Suprapubic skin (tissue), 4 donors: ENCODE measurements at regions not wholly inside any gene's neighbourhood (a gene's known extent, or its start where the extent isn't known, plus 50 kb on each side); places are given as distances from the start of the nearest gene placed in this dataset.

ENCODE experiments used
- DNase-seq, 2 donors: peaks; one replicate each; pipeline ENCODE4 v3.0.0-alpha.2; 2019; ENCODE audit warnings: low spot score in 2 of 2
- H3K27ac ChIP-seq: fragments of 200-600 bp; sonication (generic); one replicate; pipeline ENCODE4 v1.5.1; 2019
- H3K27me3 ChIP-seq: fragments of 200-600 bp; sonication (generic); one replicate; pipeline ENCODE4 v1.5.1; 2019
- H3K36me3 ChIP-seq: fragments of 200-600 bp; sonication (generic); one replicate; pipeline ENCODE4 v1.5.1; 2019
- H3K4me1 ChIP-seq: fragments of 200-600 bp; sonication (generic); one replicate; pipeline ENCODE4 v1.5.1; 2019
- H3K4me3 ChIP-seq: fragments of 200-600 bp; sonication (generic); one replicate; pipeline ENCODE4 v1.5.1; 2019; ENCODE audit warnings: mild to moderate bottlenecking
- H3K9me3 ChIP-seq: fragments of 200-600 bp; sonication (generic); one replicate; pipeline ENCODE4 v1.5.1; 2019
- EP300 ChIP-seq: sonication (generic); formaldehyde crosslinking; IDR thresholded peaks from one replicate; pipeline ENCODE4 v1.6.1; 2017; ENCODE audit warnings: antibody characterized with exemption
- POLR2A ChIP-seq, 2 donors: fragments of 450-650 bp; IDR thresholded peaks; one replicate each; pipeline ENCODE4 v1.6.1; 2017; ENCODE audit warnings: antibody characterized with exemption in 2 of 2, mild to moderate bottlenecking in 2 of 2, moderate library complexity in 2 of 2
- POLR2AphosphoS5 ChIP-seq, 3 donors: sonication (generic); formaldehyde crosslinking; IDR thresholded peaks; one replicate each; pipeline ENCODE4 v1.6.1; 2017; ENCODE audit warnings: antibody characterized with exemption in 3 of 3
- WGBS: methylation state at CpG from one replicate; pipeline ENCODE4 v1.1.5; 2018; 5-methylcytosine and 5-hydroxymethylcytosine counted together
- TF ChIP-seq, protein P1 (sequence below), 2 donors: fragments of 200-600 bp in 1 of 2; fragments of 450-650 bp in 1 of 2; sonication (generic) in 1 of 2; IDR thresholded peaks; one replicate each; pipeline ENCODE4 v1.5.1; 2016 to 2019; ENCODE audit warnings: antibody characterized with exemption in 2 of 2, mild to moderate bottlenecking in 1 of 2, moderate library complexity in 1 of 2

GRCh38 chr2:8224347-8225190 lies 457.3 kb upstream of the ID2 start:
- 84% methylated on average over 16 of the region's 16 CpGs for WGBS
- Histone ChIP-seq H3K4me1 (peaks cover 6% of the 10 kb centered on the region), H3K36me3 (no peaks in the 10 kb centered on the region), H3K27ac (no peak overlapping the region), H3K9me3 (no peaks in the 10 kb centered on the region), H3K27me3 (no peaks in the 10 kb centered on the region), H3K4me3 (no peak overlapping the region)
- no peak for DNase-seq
- no peak for TF ChIP-seq EP300
- TF ChIP-seq POLR2A (IDR thresholded peaks at IDR 0.05): no peak
- TF ChIP-seq POLR2AphosphoS5 (IDR thresholded peaks at IDR 0.05): no peak
- TF ChIP-seq, protein P1, sequence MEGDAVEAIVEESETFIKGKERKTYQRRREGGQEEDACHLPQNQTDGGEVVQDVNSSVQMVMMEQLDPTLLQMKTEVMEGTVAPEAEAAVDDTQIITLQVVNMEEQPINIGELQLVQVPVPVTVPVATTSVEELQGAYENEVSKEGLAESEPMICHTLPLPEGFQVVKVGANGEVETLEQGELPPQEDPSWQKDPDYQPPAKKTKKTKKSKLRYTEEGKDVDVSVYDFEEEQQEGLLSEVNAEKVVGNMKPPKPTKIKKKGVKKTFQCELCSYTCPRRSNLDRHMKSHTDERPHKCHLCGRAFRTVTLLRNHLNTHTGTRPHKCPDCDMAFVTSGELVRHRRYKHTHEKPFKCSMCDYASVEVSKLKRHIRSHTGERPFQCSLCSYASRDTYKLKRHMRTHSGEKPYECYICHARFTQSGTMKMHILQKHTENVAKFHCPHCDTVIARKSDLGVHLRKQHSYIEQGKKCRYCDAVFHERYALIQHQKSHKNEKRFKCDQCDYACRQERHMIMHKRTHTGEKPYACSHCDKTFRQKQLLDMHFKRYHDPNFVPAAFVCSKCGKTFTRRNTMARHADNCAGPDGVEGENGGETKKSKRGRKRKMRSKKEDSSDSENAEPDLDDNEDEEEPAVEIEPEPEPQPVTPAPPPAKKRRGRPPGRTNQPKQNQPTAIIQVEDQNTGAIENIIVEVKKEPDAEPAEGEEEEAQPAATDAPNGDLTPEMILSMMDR (IDR thresholded peaks at IDR 0.05): no peak

DNA sequence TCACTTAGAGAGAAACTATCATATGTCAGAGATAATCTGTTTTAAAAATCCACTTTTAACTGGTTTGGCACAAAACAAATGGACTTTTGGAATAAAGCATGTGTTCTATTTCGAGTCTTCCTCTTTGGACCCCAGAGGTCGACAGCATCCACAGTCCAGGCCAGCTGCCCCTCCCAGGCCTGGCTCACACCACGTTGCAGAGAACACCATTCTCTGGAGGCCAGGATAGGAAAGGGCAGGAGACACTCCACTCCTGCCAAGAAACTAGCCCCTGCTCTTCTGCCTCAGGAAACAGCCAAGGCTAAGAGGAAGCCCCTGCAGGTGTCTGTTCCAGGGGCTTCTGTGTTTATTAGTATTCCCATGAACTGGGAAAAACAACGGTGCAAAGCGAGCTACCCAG lies 456.6 kb upstream of the ID2 start:
- H3K4me1 ChIP-seq: peaks cover 11% of the 10 kb centered on the region
- no peak overlapping the region for H3K4me3 ChIP-seq
- TF ChIP-seq, protein P1 (IDR thresholded peaks at IDR 0.05): no peak
- no peak for TF ChIP-seq EP300
- no peak for TF ChIP-seq POLR2AphosphoS5 (IDR thresholded peaks at IDR 0.05)
- TF ChIP-seq POLR2A (IDR thresholded peaks at IDR 0.05): no peak
- no peak overlapping the region for H3K27ac ChIP-seq
- no peaks in the 10 kb centered on the region for H3K27me3 ChIP-seq
- 67% methylated on average over 5 of the region's 5 CpGs for WGBS
- no peaks in the 10 kb centered on the region for H3K9me3 ChIP-seq
- no peak for DNase-seq
- no peaks in the 10 kb centered on the region for H3K36me3 ChIP-seq

DNA sequence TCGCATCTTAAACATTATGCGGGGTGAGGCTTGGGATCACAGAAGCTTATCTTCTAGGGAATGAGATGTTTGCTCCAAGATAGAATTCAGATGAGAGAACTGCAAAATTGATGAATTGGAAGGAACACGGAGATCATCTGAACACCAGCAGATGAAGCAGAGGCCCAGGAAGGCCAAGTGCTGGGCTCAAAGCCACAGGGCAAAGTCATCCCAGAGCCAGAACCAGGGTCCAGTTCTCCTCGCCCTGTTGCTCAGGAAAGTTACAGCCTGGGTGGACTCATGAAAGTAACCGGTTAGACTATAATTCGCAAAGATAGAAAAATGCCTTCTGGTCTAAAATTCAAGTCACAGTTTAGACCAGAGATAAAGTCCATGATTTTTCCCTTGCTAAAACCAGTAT lies 456.1 kb upstream of the ID2 start:
- H3K36me3 ChIP-seq: no peaks in the 10 kb centered on the region
- H3K9me3 ChIP-seq: no peaks in the 10 kb centered on the region
- TF ChIP-seq POLR2A (IDR thresholded peaks at IDR 0.05): no peak
- TF ChIP-seq POLR2AphosphoS5 (IDR thresholded peaks at IDR 0.05): no peak
- TF ChIP-seq EP300: no peak
- TF ChIP-seq, protein P1 (IDR thresholded peaks at IDR 0.05): no peak
- no peak for DNase-seq
- H3K27me3 ChIP-seq: no peaks in the 10 kb centered on the region
- 91% methylated on average over 6 of the region's 6 CpGs for WGBS
- peaks cover 11% of the 10 kb centered on the region for H3K4me1 ChIP-seq
- no peak overlapping the region for H3K27ac ChIP-seq
- no peak overlapping the region for H3K4me3 ChIP-seq

DNA sequence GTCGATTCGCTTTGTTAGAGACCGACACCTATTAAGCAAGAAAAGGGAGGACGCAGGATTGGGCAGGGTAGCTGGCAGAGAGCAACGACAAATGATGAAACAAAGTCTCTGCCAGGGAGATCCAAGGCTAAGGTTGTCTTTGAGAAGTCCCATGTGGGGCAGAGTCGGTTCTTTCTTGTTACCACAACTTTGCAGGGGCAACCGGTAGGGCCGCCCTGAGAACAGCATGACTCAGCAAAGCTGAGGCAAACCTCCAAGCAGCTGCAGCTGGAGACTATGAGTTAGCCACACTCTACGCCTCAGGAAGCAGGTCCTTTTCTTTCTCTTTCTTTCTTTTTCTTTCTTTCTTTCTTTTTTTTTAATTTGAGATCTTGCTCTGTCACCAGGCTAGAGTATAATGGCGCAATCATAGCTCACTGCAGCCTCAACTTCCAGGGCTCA lies 452.3 kb upstream of the ID2 start:
- H3K27ac ChIP-seq: no peak overlapping the region
- no peak overlapping the region for H3K4me3 ChIP-seq
- no peaks in the 10 kb centered on the region for H3K9me3 ChIP-seq
- TF ChIP-seq, protein P1 (IDR thresholded peaks at IDR 0.05): no peak
- 32% methylated on average over 10 of the region's 10 CpGs for whole genome bisulfite sequencing
- peaks cover 11% of the 10 kb centered on the region for H3K4me1 ChIP-seq
- no peak for DNase-seq
- H3K36me3 ChIP-seq: no peaks in the 10 kb centered on the region
- H3K27me3 ChIP-seq: no peaks in the 10 kb centered on the region

- Histone ChIP-seq H3K36me3 (no peaks in the 10 kb centered on the region), H3K27me3 (no peaks in the 10 kb centered on the region), H3K9me3 (no peaks in the 10 kb centered on the region), H3K4me1 (peaks cover 11% of the 10 kb centered on the region), H3K4me3 (no peak overlapping the region), H3K27ac (no peak overlapping the region)
- 91% methylated on average over 1 of the region's 1 CpG for WGBS
- TF ChIP-seq, protein P1 (IDR thresholded peaks at IDR 0.05): no peak
- no peak for TF ChIP-seq EP300
- no peak for DNase-seq
These were observed 451.4 kb upstream of the ID2 start for GRCh38 chr2:8230466-8230865.
